ENCODE measurements at regions not wholly inside any gene's neighbourhood (a gene's known extent, or its start where the extent isn't known, plus 50 kb on each side); places are given as distances from the start of the nearest gene placed in this dataset.

DNA sequence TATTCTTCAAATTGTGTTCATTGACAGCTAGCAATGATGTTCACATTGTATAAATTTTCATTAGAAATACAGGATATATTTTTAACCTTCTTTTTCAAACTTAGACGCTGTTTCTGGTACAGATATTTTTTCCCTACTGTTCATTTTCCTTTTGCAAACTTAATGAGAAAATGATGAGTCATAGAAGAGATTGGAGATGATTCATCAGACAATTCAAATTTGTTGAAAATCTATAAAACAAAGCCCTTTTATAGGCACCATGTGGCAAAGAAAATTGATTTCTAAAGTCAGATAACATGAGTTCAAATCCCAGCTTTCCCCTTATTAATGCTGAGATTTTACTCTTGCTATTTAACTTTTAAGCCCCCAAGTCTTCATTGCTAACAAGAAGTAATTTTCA is 728.8 kb upstream of the DDX18 start:
- DNase-seq: no peak

DNA sequence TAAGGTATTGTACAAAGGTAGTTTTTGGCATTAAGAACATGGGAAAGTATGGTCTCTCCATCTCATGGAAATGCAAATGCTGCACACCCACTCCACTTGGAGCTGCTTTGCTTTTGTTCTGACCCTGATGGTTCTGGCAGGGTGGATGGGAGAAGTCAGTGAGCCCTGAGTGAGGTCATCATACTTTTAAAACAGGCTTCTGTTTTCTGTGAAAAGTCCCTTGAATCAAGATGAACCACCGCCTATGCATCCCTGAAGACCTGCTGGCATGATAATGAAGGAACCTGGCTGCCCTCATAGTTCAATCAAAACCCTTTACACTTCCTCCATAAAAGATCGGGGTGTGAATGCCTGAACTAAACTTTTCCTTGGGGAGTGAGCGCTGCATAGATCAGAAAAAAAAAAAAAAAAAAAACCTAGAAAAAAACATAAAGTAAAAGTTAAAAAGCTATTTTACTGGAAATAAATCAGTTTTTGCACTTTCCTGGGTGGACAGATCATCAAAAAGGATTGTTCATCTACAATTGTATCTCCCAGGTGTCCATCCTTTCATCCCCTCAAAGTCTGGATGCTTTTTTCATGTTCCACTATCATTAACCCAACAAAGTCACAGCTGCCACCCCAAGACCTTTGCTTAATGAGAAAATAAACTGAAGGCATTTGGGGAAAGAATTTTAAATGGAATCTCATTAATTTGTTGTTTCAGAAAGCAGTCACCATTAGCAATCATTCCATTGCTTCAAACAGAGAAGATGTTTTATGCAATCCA is 728.1 kb upstream of the DDX18 start:
- DNase-seq: no peak

- DNase-seq: no peak
These were observed 727.6 kb upstream of the DDX18 start for GRCh38 chr2:117086943-117087250.

GRCh38 chr2:117087535-117088291 is 726.8 kb upstream of the DDX18 start:
- DNase-seq: no peak

DNA sequence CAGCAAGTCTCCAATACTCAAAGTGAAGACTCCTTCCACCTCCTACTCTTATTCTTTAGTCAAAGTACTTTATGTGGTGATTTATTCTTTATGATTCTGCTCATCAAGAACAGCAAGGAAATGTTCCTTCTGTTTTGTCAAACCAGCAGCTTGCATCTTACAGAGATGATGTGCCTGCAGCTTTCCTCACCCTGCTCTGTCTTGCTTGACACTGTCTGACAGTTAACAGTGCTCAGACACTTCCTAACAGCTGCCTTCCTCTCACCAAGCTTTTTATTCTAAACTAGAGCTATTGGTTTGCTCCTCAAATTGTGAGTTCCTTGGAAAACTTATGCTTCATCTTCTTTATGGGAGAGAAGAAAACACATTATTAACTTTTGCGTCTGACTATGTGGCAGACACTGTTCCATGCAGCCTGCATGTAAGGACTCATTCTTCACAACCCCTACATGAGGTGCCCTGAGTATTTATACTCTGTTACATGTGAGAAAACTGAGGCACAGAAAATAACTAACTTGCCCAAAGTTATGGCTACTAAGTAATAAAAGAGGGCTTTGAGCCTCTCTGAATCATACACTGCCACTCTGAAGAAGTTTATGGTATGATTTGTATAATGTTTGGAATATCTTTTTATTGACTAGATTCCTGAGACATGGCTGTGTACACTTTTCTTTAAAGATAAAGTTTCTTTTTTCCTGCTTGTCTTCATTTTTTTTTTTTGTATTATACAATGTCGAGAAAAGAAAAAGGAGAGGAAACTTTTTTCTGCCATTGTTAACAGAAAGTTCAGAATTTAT is 723.3 kb upstream of the DDX18 start:
- DNase-seq: no peak

DNA sequence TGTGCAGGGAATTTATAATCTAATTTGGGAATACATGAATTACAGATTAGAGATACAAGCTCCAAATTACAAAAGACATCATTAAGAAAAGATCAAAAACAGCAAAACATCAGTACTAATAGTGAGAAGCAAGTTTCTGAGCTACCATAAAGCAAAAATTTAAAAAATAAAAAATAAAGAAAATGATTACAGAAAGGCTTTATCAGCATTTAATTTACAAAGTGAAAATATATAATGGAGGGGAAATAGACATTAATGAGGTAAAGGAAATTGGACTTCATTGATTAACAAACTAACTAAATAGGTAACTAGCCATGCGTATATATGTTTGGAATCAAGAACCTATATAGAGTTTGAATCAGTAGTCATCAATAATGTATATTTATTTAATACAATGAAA is 712.9 kb upstream of the DDX18 start:
- DNase-seq: no peak

DNA sequence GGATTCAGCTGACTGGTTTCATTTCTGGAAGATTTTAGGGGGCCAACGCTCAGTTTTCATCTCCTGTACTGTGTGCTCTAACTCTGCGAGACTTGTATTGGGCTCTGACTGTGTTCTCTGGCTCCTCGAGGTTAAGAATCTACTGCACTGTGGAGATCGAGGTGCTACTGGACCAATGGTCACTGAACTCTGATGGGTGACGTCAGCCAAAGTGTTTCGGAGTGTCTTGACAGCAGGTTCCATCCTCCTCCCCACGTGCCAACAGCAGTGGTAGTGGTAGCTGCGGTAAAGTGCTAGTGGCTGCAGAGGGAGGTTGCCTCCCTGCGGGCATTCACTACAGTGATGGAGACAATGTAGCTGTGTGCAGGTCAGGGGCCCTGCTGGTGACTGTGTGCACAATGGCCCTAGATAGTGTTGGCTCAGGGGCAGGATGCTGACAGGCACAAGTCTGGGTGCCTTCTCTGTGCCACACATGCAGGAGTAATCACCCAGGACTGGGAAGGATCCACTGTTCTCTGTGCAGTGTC is 705.7 kb upstream of the DDX18 start:
- no peak for DNase-seq

DNA sequence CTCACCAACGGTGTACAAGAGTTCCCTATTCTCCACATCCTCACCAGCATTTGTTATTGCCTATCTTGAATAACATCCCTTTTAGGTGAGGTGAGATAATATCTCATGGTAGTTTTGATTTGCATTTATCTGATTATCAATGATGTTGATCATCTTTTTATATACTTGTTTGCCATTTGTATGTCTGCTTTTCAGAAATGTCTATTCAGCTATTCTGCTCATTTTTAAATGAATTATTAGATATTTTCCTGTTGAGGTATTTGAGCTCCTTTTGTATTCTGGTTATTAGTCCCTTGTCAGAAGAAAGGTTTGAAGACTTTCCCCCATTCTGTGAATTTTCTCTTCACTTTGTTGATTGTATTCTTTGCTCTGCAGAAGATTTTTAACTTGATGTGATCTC is 695.5 kb upstream of the DDX18 start:
- no peak for DNase-seq

DNA sequence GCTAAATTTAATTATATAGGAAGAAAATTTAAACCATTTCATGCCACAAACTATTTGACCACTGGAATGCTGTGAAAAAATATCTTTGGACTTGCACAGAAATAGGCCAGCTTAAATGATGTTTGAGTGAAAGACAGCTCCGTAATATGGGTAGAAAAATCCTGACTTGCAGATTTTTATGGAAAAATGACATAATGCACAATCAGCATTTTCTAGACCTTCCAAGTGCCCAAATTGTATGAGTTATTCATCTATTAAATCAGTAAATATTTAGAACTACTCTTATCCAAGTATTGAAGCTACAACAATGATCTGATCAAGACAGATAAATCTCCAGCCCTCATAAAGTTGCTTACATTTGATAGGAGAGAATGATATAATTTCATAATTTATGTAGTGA is 691.1 kb upstream of the DDX18 start:
- no peak for DNase-seq

DNA sequence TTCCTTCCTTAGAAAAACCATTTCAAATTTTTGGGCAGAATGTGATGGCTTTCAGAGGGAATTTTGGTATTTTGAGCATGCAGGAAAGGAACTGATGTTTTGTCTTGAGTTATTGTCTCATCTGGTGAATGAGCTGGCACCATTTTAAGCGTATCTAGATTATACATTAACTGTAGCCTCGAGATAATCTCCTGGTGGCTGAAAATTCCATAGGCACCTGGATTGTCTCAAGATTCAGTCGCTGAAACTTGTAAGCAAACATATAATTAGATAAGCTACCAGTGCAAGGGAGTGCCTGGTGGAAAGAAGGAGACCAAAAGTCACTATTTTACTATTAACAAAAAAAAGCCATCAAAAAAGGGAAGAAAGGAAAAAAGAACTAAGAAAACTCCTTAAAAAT is 687.8 kb upstream of the DDX18 start:
- DNase-seq: no peak

DNA sequence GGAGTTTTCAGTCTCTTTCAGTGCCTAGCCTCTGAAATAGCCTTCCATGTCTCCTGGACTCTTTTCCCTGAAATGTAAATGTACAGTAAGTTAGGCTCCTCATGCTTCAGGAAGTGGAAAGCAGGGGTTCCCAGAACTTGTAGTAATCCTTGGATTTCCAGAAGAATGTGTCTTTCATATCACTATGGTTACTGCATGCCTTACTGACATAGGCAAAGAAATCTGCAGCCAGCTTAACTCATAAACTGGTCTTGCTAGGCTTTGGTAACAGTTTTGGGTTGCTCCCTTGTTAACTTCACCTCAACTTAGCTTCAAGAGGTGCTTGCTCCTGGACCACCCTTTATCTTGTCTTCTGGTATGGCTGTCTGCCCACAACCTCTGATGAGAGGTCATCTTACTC is 686.8 kb upstream of the DDX18 start:
- no peak for DNase-seq

- DNase-seq: no peak
These were observed 686.0 kb upstream of the DDX18 start for GRCh38 chr2:117128461-117128860.

DNA sequence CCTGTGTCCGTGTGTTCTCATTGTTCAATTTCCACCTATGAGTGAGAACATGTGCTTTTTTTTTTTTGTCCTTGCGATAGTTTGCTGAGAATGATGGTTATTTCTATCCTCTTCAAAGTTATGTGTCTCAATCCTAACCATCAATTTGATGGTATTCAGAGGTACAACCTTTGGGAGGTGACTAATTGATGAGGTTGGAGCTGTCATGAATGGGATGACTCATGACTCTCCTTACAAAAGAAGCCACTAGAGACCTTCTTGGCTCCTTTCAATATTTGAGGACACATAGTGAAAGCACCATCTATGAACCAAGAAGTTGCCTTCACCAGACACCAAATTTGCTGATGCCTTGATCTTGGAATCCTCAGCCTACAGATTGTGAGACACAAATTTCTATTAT is 677.1 kb upstream of the DDX18 start:
- DNase-seq: no peak

DNA sequence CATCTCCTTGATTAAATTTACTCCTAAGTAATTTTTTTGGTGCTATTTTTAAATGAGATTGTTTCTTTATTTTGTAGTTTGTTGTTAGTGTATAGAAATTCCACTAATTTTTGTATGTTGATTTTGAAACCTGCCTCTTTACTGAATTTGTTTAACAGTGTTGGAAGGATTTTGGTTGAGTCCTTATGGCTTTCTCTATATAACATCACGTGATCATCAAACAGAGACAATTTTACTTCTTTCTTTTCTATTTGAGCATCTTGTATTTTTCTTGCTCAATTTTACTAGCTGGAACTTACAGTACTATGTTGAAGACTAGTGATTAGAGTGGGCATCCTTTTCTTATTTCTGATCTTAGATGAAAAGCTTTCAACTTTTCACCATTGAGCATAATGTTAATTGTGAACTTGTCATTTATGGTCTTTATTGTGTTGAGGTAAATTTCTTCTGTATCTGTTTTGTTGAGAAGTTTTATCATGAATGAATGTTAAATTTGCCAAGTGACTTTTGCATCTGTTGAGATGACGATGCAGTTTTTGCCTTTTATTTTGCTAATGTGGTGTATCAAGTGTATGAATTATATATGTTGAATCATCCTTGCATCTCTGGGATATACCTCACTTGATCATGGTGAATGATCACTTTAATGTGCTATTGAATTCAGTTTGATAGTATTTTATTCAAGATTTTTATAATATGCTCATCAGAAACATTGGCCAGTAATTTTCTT is 645.3 kb upstream of the DDX18 start:
- no peak for DNase-seq

- DNase-seq: no peak
These were observed 643.6 kb upstream of the DDX18 start for GRCh38 chr2:117170897-117171296.

DNA sequence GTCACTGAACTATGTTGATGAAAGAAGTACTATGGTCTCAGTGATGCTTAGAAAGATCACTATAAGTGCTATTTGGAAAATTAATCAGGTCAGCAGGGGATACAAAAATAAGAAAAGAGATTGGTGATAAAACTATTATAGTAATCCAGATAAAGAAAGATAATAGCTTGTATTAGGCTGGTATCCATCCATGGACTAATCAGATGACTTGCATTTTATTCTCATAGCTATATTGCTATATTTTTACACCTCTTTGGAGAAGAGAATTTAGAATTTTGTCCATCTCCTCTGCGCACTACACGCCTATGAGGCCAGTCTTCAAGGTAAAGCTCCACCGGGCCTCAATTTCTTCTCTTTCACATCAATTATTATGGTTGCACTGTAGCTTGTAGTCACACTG is 635.1 kb upstream of the DDX18 start:
- no peak for DNase-seq

DNA sequence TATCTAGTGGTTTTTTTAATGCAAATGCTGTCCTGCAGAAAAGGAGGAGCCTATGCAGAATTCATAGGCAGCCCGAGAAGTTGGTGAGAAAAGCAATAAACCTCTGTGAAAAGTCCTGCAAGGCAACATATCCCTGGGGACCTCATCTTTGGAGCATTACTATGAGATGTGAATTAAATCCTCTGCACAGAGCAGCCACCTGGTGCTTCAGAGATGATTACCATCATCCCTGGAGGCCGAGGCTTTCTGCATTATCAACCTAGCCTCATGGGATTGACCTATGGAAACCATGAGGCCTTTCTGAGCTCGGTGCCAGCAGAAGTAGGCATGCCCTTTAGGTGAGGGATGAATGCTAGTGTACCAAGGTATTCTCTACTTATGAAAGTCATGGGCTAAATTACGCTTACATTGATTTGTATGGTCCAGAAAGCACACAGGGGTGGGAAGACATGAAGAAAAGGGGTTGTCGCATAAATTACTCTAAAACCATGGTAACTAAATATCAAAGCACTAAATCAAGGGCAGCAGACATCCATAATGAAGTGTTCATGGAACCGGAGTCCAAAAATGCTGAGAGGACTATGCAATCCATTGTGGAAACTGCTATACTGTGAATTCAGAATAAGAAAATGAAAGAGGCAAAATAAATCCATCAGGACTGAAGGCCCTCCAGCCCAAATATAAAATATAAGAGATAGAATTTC is 623.5 kb upstream of the DDX18 start:
- no peak for DNase-seq

- DNase-seq: no peak
These were observed 619.1 kb upstream of the DDX18 start for GRCh38 chr2:117195381-117195780.

DNA sequence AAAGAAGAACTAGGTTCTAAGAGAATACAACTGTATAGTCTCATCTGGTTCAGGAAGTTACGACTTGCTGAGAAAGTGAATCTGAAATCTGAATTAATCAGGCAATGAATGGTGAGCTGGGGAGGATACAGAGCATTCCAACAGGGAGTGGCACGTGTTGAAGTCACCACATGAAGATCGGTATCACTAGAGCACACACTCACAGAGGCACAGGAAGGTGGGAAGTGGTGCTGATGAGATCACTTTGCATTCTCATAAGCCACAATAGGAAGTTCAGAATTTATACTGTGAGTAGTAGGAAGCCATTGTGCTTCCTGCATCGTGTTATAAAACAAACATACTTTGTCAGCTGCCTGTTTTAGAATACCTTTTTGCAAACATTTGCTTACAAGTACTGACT is 615.0 kb upstream of the DDX18 start:
- DNase-seq: no peak

DNA sequence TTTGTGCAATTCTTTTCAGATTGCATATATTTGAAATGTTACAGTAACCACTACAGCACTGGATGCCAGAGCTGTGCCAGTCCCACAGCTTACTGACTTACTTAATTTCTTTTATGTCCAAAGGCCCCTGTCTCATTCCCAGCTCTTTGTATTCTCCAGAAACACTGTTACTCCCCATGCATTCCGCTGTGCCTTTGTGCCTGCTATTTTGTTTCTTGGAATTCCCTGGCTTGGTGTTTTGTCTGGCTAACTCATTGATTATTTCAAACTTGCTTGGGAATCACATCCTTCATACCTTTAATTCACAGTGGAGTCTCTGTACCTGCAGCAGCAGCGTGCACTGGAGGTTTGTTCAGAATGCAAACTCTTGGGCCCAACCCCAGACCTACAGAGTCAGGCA is 601.9 kb upstream of the DDX18 start:
- no peak for DNase-seq

- DNase-seq: no peak
These were observed 597.3 kb upstream of the DDX18 start for GRCh38 chr2:117217145-117217544.

DNA sequence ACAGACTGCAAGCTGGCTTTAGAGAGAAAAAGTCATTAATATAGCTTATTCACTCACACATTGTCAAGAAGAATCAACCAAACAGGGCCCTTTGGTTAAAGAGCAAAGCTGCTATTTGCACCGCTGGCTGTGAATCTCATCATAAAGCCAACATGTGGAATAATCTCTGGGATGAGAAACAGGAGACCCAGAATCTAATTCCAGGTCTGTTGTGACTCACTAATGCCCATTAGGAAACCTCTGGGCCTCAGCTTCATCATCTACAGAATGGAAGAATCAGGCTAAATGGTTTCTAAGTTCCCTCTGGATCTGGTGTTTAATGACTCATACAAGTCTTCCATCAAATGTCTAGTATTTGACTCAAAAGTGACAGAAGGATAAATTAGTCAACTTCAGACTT is 591.7 kb upstream of the DDX18 start:
- no peak for DNase-seq

Measured in RPMI8226 (cell line).